HG02885 (cell line): ENCODE measurements at regions not wholly inside any gene's neighbourhood (a gene's known extent, or its start where the extent isn't known, plus 50 kb on each side); places are given as distances from the start of the nearest gene placed in this dataset.
"Not testable (repeated sequence)": the region's sequence is repeated elsewhere in the genome, so short reads cannot be mapped to it uniquely, and the experiment has no call there.

Source experiments
- ATAC-seq: cut with Tn5 transposase; IDR thresholded peaks from one replicate; pipeline ENCODE4 v1.9.1; 2021; ENCODE audit warnings: mild to moderate bottlenecking; ENCODE audit not compliant: unreplicated experiment, poor library complexity

DNA sequence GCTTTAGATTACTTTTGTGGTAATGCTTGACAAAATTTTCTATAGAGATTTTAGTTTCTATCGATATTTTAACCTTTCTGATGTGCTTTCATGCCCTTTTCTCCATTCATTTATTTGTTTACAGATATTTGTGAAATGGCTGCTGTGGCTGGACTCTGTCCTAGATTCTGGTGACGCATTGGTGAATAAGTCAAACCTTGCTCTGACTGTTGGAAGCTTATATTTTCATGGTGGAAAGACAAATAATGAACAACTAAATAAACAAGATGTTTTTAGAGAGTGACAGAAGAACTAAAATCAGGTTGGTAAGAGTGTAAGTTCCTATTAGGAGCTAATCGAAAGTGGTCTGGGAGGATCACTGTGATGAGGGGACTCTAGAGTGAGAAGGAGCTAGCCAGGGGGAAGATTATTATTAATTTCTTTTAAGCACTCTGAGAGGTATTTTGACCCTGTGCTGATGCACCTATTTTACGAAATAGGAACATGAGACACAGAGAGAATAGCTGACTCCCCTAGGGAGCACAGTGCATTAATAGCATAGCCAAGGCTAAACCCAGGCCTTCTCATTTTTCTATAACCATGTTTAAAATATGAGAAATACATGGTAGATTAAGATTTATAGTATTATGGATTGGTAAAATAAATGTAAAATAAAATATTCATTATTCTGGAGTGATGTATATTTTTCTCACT is 411.9 kb upstream of the ARRDC3 start:
- no peak for ATAC-seq

DNA sequence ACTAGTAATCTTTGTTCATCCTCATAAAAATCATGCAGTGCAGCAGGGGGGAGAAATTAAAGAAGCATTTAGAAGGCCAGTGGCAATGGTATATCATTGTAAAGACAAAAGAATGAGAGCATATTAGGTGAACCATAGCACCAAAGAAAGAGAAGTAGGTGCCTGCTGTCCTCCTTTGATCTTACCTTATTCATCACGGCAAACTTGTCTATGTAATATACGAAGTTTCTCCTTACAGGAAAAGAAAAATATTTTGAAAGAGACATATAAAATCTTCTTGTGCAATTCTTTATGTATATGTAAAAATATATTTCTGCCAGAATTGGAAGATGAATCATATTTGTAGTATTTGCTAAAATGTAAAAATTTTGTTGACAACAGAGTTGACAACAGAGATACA is 411.3 kb upstream of the ARRDC3 start:
- no peak for ATAC-seq

DNA sequence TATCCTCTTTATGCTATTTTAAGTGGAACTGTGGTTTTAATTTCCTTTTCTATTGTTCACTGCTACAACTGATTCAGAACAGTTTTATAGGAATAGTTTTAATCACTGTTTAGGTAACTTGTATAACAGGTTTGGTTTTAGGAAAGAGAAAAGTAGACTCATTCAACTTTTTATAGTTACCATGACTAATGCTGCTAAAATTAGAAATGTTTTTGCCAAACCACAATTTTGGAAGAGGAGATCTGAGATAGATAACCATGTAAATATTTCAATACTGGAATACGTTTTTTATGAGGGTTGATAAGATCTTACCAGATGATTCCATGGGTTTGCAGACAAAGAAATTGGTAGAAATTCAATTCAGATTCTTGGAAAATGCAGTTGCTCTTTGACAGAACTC is 404.6 kb upstream of the ARRDC3 start:
- ATAC-seq, result no peak

DNA sequence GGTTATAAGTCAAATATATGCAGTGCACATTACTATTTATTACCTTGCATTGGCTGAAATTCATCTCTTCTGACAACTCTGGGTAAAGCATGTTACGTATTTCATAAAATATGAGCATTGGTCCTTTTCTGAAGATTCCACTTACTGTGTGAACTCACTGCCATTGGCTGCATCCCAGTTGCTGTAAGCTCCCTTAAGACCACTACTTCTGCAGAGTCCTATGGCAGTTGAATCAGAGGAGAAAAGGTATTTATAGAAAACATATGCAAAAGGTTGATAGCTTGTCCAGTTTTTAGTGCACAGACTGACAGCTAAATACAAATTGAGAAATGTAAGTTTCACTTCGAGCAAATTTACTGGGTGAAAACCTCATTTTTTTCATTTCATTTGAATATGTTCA is 394.6 kb upstream of the ARRDC3 start:
- no peak for ATAC-seq

DNA sequence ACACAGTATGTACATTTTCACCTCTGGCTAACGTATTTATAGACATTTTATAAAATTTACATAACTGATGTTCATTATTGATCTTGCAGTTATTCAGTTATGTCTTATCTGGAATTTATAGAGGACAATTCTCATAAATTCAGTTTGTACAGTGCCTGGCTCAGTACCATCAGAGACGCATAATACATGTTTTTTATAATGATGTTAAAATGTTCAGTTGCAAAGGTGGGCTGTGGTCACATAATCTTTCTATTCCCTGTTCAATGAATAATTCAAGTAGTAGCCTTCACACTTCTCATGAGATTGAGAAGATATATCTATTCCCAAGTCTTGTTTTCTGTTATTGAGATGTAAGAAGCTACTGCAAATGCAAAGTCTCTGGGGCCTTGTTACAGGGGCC is 393.1 kb upstream of the ARRDC3 start:
- ATAC-seq, result no peak

DNA sequence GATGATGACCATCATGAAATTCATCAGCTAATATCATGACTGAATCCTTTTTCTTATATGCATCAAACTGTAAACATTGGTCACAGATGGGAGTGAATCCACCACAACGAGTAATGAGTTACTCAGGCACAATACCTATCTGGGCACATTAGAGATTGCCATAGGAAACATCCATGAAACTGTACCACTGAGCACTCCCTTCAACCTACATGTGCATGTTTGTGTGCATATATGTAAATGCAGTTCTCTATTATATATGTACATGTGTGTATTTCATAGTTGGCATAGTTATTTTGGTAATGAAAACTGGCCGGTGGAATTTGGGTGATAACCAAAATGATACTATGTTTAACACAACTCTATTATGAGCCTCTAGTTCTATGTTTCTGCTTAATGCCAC is 387.3 kb upstream of the ARRDC3 start:
- ATAC-seq, result no peak

DNA sequence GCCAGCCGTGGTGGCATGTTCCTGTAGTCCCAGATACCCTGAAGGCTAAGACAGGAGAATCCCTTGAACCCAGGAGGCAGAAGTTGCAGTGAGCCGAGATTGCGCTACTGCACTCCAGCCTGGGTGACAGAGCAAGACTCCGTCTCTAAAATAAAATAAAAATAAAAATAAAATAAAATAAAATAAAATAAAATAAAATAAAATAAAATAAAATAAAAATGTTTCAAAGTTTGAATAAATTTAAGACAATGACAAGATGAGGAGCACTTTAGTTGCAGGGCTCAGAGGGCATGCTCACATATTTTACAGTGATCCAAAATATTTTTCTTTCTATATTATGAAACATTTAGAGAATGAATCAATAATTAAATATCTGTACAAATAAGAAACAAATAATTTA is 374.3 kb upstream of the ARRDC3 start:
- not testable (repeated sequence) for ATAC-seq

DNA sequence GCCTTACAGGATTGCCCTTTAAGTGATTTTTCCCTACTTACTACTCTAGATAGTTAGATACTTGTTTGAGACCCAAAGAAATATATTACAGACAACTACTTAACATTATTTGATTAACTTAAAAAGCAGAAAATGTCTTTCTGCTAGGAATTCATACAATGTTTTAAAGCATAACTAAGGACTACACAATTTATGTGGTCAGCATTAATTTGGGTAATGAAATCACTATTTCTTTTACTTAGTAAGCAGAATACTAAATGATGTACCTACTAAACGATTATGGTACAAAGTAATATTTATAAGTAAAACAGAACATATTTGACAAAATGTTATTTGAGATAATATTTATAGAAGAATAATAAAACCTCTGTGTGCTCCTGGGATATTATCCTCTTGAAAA is 371.9 kb upstream of the ARRDC3 start:
- ATAC-seq, result no peak

DNA sequence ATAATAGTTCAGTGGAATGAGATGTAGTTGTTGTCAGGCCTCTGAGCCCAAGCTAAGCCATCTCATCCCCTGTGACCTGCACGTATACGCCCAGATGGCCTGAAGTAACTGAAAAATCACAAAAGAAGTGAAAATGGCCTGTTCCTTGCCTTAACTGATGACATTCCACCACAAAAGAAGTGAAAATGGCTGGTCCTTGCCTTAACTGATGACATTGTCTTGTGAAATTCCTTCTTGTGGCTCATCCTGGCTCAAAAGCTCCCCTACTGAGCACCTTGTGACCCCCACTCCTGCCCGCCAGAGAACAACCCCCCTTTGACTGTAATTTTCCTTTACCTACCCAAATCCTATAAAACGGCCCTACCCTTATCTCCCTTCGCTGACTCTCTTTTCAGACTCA is 361.4 kb upstream of the ARRDC3 start:
- not testable (repeated sequence) for ATAC-seq

DNA sequence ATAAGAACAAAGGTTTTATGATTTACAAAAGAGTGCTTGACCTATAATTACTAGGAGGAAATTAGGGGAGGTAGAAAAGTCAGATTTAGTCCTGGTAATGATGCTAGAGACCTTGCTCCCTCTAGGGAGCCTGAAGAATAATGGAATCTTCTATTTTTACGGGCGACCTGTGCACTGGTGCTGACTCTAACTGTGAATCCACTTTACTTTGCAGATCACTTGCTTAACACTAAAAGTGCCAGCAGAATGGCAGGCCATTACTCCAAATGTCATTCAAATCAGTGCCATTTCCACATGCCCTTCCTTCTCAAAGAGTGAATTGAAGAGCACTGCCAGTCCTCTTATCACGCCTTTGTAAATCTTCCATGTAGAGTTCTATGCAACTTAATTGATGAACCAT is 359.4 kb upstream of the ARRDC3 start:
- ATAC-seq, result no peak

DNA sequence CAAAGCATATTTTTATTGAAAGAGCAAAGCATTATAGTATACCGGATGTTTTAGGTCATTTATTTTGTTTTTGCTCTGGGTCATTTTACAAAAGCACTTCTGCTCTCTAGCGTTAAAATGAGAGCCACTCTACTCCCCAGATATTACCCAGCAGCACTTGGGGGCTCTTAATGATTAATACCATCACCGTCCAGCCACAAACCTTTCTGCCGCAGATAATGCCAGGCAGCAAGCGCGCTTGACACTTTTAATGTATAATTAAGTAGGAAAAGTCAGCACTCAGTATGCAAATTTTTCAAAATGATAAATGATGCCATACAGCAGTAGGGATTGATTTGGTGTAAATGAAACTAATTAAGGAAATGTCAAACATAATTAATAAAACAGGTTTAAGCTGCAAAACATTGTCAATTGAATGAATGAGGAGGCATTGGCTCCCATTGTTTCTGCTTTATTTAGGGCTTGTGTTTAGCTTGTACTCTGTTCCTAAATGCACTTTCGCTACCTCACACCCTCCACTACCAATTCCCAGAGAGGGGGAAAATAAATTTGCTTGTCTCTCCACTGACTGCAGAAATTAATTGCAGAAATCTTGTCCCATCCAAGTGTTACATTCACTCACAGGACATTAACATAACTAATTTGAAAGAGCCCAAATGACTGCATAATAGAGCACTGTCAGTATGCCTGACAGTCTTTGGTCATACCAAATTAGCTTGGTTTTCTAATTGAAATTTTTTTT is 358.8 kb upstream of the ARRDC3 start:
- ATAC-seq, result no peak

DNA sequence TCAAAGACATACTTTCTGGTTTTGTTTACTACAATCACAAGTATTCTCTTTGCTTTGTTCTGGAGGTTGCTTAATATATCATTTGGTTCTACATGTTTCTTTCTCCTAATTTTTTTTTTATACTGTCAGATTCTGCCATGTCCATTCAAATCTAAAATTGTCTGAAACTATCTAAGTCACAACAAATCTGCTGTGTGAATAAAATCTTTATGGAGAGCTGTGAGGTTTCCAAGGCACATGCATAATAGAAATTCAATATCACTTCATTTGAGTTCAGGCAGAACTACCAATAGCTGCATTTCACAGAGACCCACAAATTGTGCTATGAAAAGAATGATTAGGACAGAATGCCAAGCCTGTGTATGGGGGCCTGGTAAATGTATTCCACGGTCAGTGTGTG is 346.9 kb upstream of the ARRDC3 start:
- ATAC-seq, result no peak

DNA sequence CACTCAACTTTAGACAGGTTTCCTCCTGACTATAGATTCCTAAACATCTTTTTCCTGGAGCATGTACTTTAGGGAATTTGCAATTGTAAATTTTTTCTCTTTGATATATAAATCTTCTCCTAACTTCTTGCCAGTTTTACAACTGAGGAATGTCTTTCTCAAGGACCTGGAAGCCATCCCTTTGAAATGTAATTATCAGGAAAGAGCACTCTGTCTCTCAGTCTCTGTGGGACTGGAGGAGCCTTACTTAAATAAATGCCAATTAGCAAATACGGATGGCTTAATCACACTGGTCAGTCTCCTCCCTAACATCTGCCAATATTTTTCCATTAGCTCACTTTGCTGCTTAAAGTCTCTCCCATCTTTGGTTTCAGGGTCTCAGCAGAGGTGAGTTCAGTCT is 344.3 kb upstream of the ARRDC3 start:
- ATAC-seq, result no peak

DNA sequence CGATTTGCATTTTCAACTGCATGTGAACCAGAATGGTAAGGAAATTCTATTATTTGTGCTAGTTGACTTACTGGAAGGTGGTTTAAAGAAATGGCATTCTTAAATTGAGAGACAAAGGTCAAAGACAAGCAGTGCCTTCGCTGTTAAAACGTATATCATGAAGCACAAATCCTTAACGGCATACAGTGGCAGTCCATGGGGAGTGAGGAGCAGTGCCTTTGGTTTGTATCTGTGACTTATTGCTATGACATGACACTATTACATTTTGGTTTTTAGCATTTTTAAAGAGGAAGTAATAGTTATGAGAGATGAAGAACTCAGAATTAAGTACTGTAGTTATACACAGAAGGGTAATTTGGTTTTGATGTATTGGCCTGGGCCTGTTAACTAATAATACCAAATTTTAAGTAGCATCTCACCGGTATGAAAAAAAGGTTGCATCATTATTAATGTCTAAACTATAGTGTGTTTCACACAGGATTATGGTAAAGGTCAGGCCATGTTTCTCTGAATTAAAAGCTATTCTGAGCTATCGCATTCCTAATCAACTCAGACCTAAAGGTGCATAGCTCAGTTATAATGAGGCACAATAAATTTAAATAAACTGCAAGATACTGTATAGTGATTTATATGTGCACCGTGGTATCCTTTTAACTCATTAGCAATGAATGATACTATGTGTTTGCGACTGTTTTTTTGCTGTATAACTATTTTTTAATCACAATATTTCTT is 339.8 kb upstream of the ARRDC3 start:
- ATAC-seq, result no peak

DNA sequence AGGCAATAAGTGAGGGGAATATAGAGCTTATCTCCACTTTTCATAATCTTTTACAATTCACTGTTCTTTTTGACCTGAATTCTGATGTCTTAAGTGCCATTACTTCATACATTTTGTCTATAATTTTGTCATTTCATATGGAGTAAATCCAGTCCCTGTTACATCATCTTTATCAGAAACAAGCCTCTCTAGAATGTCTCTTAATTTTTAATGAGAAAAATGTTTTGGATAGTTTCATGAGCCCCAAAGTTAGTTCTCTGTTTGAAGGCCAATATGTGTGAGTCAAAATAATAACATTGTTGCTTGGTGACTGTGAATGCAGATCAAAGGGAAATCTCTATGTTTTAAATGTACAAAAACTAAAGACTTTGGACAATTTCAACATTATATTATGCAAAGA is 329.6 kb upstream of the ARRDC3 start:
- no peak for ATAC-seq

DNA sequence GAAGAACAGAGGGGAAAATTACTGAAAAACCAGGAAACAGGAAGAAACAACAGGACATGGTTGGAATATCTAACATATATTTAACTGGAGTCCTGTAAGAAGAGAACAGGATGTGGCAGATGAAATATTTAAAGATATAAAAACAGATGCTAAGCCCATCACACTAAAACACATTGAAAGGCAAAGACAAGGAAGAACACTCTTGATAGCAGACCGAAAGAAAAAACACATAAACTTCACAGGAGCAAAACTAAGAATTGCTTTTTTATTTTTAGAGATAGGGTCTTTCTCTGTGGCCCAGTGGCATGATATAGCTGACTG is 324.4 kb upstream of the ARRDC3 start:
- no peak for ATAC-seq

DNA sequence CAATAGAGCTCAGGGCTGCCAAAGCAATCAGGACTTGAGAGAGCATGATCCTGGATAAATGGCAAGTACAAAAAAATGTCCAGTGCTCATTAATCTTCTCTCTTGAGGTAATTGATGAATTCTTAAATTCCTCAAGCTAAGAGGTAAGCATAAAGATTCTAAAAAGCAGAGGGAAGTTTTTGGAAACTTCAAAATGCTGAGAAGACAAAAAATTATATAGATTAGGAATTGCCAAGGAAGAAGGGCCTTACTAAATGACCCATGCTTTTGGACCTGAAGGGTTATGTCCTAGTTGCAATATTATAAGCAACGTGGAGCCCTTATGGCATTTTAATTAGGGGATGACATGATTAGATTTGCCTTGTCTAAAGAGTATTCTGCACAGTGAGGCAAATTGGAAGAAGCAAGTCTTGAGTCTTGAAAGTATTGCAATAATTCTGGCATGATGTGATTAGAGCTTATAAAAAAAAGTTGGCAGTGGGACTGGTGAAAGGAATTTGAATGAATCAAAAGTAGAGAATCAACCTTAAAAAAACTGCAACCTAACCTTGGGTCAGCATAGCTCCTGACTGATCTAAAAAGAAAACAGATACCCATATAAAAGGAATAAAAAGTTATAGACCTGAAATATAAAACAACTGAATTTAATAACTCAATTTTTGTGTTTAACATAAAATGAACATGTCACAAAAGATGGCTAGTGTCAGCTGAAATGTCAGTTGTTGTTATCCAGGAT is 323.8 kb upstream of the ARRDC3 start:
- ATAC-seq, result no peak

DNA sequence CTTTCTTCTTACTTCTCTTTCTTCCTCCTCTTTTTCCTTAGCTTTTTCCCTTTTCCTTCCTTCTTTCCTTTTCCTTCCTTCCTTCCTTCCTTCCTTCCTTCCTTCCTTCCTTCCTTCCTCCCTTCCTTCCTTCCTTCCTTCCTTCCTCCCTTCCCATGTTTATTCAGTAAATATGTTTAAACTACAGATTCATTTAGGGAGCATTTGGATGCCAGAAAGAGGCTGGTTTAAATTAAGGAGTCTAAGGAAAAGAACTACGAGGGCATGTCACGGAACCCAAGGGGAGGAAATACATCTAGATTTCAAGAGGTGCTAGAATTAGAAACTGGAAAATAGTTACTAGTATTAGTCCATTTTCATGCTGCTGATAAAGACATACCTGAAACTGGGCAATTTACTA is 320.0 kb upstream of the ARRDC3 start:
- no peak for ATAC-seq

DNA sequence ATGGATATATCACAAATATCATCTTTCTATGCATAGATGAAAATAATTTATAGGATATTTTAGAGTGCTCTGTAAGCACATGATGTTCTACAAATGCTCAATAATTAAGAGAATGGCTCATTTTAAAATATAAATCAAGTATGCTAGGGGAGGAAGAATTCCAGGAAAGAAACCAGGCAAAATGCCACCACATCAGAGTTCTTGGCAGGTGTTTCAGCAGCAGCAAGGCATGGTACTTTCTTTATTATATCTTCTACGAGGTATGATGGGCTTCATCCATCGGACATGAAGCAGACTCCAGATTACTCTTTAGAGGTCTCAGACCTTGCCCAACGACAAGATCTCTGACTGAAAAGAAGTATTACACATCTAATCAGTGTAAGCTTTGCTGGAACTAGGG is 316.3 kb upstream of the ARRDC3 start:
- no peak for ATAC-seq

DNA sequence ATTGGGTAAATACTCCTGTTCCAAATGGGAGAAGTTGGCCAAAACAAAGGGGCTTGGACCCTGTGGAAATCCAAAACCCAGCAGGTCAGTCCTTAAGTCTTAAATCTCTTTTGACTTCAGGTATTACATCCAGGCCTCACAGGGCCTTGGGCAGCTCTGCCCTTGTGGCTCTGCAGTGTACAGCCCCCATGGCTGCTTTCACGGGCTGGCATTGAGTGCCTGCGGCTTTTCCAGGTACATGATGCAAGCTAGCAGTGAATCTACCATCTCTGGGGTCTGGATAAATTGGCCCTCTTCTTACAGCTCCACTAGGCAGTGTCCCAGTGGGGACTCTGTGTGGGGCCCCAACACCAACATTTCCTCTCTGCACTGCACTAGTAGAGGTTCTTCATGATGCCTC is 308.5 kb upstream of the ARRDC3 start:
- ATAC-seq, result no peak

DNA sequence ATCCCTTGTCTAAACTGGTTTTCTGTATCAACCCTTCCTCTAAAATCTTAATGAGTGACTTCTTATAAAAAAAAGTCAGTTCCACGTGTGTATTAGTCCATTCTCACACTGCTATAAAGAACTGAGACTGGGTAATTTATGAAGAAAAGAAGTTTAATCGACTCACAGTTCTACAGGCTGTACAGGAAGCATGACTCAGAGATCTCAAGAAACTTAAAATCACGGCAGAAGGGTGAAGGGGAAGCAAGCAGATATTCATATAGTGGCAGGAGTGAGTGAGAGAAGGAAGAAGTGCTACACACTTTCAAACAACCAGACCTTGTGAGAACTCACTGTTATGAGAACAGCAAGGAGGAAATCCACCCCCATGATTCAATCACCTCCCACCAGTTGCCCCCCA is 307.8 kb upstream of the ARRDC3 start:
- no peak for ATAC-seq
